Osteoblast (primary cell): ENCODE measurements at regions not wholly inside any gene's neighbourhood (a gene's known extent, or its start where the extent isn't known, plus 50 kb on each side); places are given as distances from the start of the nearest gene placed in this dataset.

Source experiments
- DNase-seq: peaks from one replicate; pipeline ENCODE4 v3.0.0; 2011; ENCODE audit warnings: low spot score, mixed read lengths; ENCODE audit not compliant: insufficient read length; ENCODE audit errors: missing footprints
- H2AFZ ChIP-seq: 2 replicates; pipeline ENCODE4 v1.6.0; 2011; ENCODE audit warnings: mild to moderate bottlenecking, low read length
- H3K27ac ChIP-seq: 2 replicates; pipeline ENCODE4 v1.5.1; 2011; ENCODE audit warnings: mild to moderate bottlenecking, low read depth, low read length, moderate library complexity
- H3K27me3 ChIP-seq: 2 replicates; pipeline ENCODE4 v1.6.0; 2012; ENCODE audit warnings: mild to moderate bottlenecking, control low read depth, inconsistent platforms, low read length, moderate library complexity; ENCODE audit not compliant: insufficient read depth
- H3K36me3 ChIP-seq: 2 replicates; pipeline ENCODE4 v1.5.1; 2011; ENCODE audit warnings: mild to moderate bottlenecking, low read length, control low read depth, moderate library complexity; ENCODE audit not compliant: insufficient read depth
- H3K4me1 ChIP-seq: 2 replicates; pipeline ENCODE4 v1.5.1; 2011; ENCODE audit warnings: mild to moderate bottlenecking, low read length, control low read depth, moderate library complexity; ENCODE audit not compliant: insufficient read depth
- H3K4me2 ChIP-seq: 2 replicates; pipeline ENCODE4 v1.6.0; 2011; ENCODE audit warnings: mild to moderate bottlenecking, low read length; ENCODE audit not compliant: insufficient read depth
- H3K4me3 ChIP-seq: fragments of 200-600 bp; sonication (generic); 3 replicates; pipeline ENCODE4 v1.5.1; 2012; ENCODE audit warnings: mild to moderate bottlenecking, low read length, inconsistent platforms; ENCODE audit not compliant: insufficient read depth
- H3K79me2 ChIP-seq: 2 replicates; pipeline ENCODE4 v1.6.0; 2012; ENCODE audit warnings: mild to moderate bottlenecking, low read length, control low read depth, inconsistent platforms; ENCODE audit not compliant: insufficient read depth
- H3K9me3 ChIP-seq: 2 replicates; pipeline ENCODE4 v1.5.1; 2011; ENCODE audit warnings: low read depth, low read length, control low read depth
- H4K20me1 ChIP-seq: 2 replicates; pipeline ENCODE4 v1.6.0; 2012; ENCODE audit warnings: mild to moderate bottlenecking, low read length, control low read depth; ENCODE audit not compliant: insufficient read depth
- CTCF ChIP-seq: IDR thresholded peaks from 2 replicates; pipeline ENCODE4 v1.5.1; 2011; ENCODE audit warnings: mild to moderate bottlenecking, low read depth, low read length, moderate library complexity; ENCODE audit errors: extremely low read depth

- no peak overlapping the region for H3K4me2 ChIP-seq
- H3K36me3 ChIP-seq = no peaks in the 10 kb centered on the region
- H3K4me3 ChIP-seq = no peak overlapping the region
- H3K27ac ChIP-seq = no peak overlapping the region
- TF ChIP-seq CTCF = no peak
- no peaks in the 10 kb centered on the region for H3K9me3 ChIP-seq
- H3K4me1 ChIP-seq = peaks cover 5% of the 10 kb centered on the region
- no peak overlapping the region for H2AFZ ChIP-seq
- H3K27me3 ChIP-seq = no peaks in the 10 kb centered on the region
- no peaks in the 10 kb centered on the region for H4K20me1 ChIP-seq
- H3K79me2 ChIP-seq = no peaks in the 10 kb centered on the region
- DNase-seq = peak; percentile 13
Observed at GRCh38 chr1:101150670-101151069, 86.1 kb upstream of the S1PR1 start.

GRCh38 chr1:101150266-101150665 is 86.6 kb upstream of the S1PR1 start:
- no peaks in the 10 kb centered on the region for H4K20me1 ChIP-seq
- no peaks in the 10 kb centered on the region for H3K27me3 ChIP-seq
- no peak overlapping the region for H3K4me2 ChIP-seq
- no peak overlapping the region for H3K27ac ChIP-seq
- H3K9me3 ChIP-seq = no peaks in the 10 kb centered on the region
- no peak overlapping the region for H3K4me3 ChIP-seq
- H2AFZ ChIP-seq = no peak overlapping the region
- H3K36me3 ChIP-seq = no peaks in the 10 kb centered on the region
- H3K4me1 ChIP-seq = peaks cover 9% of the 10 kb centered on the region
- no peaks in the 10 kb centered on the region for H3K79me2 ChIP-seq
- TF ChIP-seq CTCF = no peak
- no peak for DNase-seq

GRCh38 chr1:101148980-101149379 is 87.8 kb upstream of the S1PR1 start:
- no peaks in the 10 kb centered on the region for H4K20me1 ChIP-seq
- H3K79me2 ChIP-seq = no peaks in the 10 kb centered on the region
- H3K9me3 ChIP-seq = no peaks in the 10 kb centered on the region
- no peaks in the 10 kb centered on the region for H3K27me3 ChIP-seq
- H3K27ac ChIP-seq = no peak overlapping the region
- H3K4me1 ChIP-seq = peaks cover 14% of the 10 kb centered on the region
- no peak overlapping the region for H3K4me3 ChIP-seq
- no peak overlapping the region for H3K4me2 ChIP-seq
- H2AFZ ChIP-seq = peak overlapping the region; percentile 16
- DNase-seq = no peak
- no peaks in the 10 kb centered on the region for H3K36me3 ChIP-seq
- no peak for TF ChIP-seq CTCF

GRCh38 chr1:101147381-101147780 is 89.4 kb upstream of the S1PR1 start:
- H3K36me3 ChIP-seq = no peaks in the 10 kb centered on the region
- H3K79me2 ChIP-seq = no peaks in the 10 kb centered on the region
- no peak for DNase-seq
- no peaks in the 10 kb centered on the region for H3K9me3 ChIP-seq
- H3K4me2 ChIP-seq = no peak overlapping the region
- no peak overlapping the region for H2AFZ ChIP-seq
- H3K27me3 ChIP-seq = no peaks in the 10 kb centered on the region
- no peak for TF ChIP-seq CTCF
- no peak overlapping the region for H3K27ac ChIP-seq
- H3K4me3 ChIP-seq = no peak overlapping the region
- no peaks in the 10 kb centered on the region for H4K20me1 ChIP-seq
- peaks cover 14% of the 10 kb centered on the region for H3K4me1 ChIP-seq
